Sigmoid colon (tissue), 6 donors: ENCODE measurements at regions not wholly inside any gene's neighbourhood (a gene's known extent, or its start where the extent isn't known, plus 50 kb on each side); places are given as distances from the start of the nearest gene placed in this dataset.

Experiments
- DNase-seq: peaks from one replicate; pipeline ENCODE4 v3.0.0-alpha.2; 2019
- H3K27ac ChIP-seq, 4 donors: fragments of 200-600 bp; sonication (generic); one replicate each; pipeline ENCODE4 v1.5.1; 2016 to 2019; ENCODE audit warnings: mild to moderate bottlenecking in 1 of 4
- H3K27me3 ChIP-seq, 3 donors: fragments of 200-600 bp; sonication (generic); one replicate each; pipeline ENCODE4 v1.5.1; 2019; ENCODE audit warnings: mild to moderate bottlenecking in 1 of 3
- H3K36me3 ChIP-seq, 4 donors: fragments of 200-600 bp; sonication (generic); one replicate each; pipeline ENCODE4 v1.5.1; 2016 to 2019
- H3K4me1 ChIP-seq, 4 donors: fragments of 200-600 bp; sonication (generic); one replicate each; pipeline ENCODE4 v1.5.1; 2017 to 2019
- H3K4me3 ChIP-seq, 4 donors: fragments of 200-600 bp; sonication (generic); one replicate each; pipeline ENCODE4 v1.5.1; 2017 to 2019; ENCODE audit warnings: mild to moderate bottlenecking in 2 of 4, moderate library complexity in 1 of 4
- H3K9me3 ChIP-seq, 4 donors: fragments of 200-600 bp in 3 of 4; sonication (generic) in 3 of 4; one replicate each; pipeline versions ENCODE4 v1.5.1 to v1.6.1; 2013 to 2019
- CTCF ChIP-seq, 4 experiments: fragments of 450-650 bp in 3 of 4; fragments of 200-600 bp in 1 of 4; IDR thresholded peaks; one replicate each; pipeline ENCODE4 v1.5.1; 2016 to 2019; ENCODE audit warnings: antibody characterized with exemption in 4 of 4, mild to moderate bottlenecking in 3 of 4, moderate library complexity in 2 of 4
- EP300 ChIP-seq, 4 donors: sonication (generic); formaldehyde crosslinking; IDR thresholded peaks; one replicate each; pipeline ENCODE4 v1.6.1; 2017; ENCODE audit warnings: antibody characterized with exemption in 4 of 4
- POLR2A ChIP-seq, 2 donors: fragments of 450-650 bp; IDR thresholded peaks; one replicate each; pipeline ENCODE4 v1.6.1; 2016; ENCODE audit warnings: antibody characterized with exemption in 2 of 2, mild to moderate bottlenecking in 2 of 2, moderate library complexity in 2 of 2
- POLR2AphosphoS5 ChIP-seq, 4 donors: sonication (generic); formaldehyde crosslinking; IDR thresholded peaks; one replicate each; pipeline ENCODE4 v1.6.1; 2017; ENCODE audit warnings: antibody characterized with exemption in 4 of 4
- WGBS, 2 donors: extraction: QIAGEN DNeasy Blood & Tissue Kit; methylation state at CpG; one replicate each; pipeline ENCODE4 v1.1.7; 2013; 5-methylcytosine and 5-hydroxymethylcytosine counted together
- intact Hi-C: fragments of 100-400 bp; cut with DNase I; formaldehyde crosslinking; loops from one replicate; pipeline ENCODE4 v1.15.1; 2023
- donor health status: healthy with polysubstance abuse.
- donor health status: healthy.

- H3K4me1 ChIP-seq: no peaks in the 10 kb centered on the region
- intact Hi-C loops: no loop called here
- DNase-seq: no peak
- H3K4me3 ChIP-seq: no peak overlapping the region
- WGBS, 2 donors: 65 to 72% methylated on average over 7 of the region's 7 CpGs
- no peaks in the 10 kb centered on the region for H3K27me3 ChIP-seq
- H3K9me3 ChIP-seq: no peaks in the 10 kb centered on the region
- TF ChIP-seq POLR2A (IDR thresholded peaks at IDR 0.05) (no peak), POLR2AphosphoS5 (IDR thresholded peaks at IDR 0.05) (no peak), EP300 (IDR thresholded peaks at IDR 0.05) (no peak), CTCF (IDR thresholded peaks at IDR 0.05) (no peak)
- H3K36me3 ChIP-seq: no peaks in the 10 kb centered on the region
- no peak overlapping the region for H3K27ac ChIP-seq
These were observed 809.1 kb downstream of the BCL11B start for GRCh38 chr14:98462908-98463307.

GRCh38 chr14:98466807-98467206, 805.2 kb downstream of the BCL11B start:
- no peak for DNase-seq
- Histone ChIP-seq H3K36me3 (no peaks in the 10 kb centered on the region), H3K4me3 (no peak overlapping the region), H3K27me3 (no peaks in the 10 kb centered on the region), H3K4me1 (no peaks in the 10 kb centered on the region), H3K9me3 (no peaks in the 10 kb centered on the region), H3K27ac (no peak overlapping the region)
- WGBS, 2 donors: 62 to 75% methylated on average over 7 of the region's 7 CpGs
- intact Hi-C loops: no loop called here
- no peak for TF ChIP-seq CTCF (IDR thresholded peaks at IDR 0.05)
- no peak for TF ChIP-seq EP300 (IDR thresholded peaks at IDR 0.05)
- no peak for TF ChIP-seq POLR2AphosphoS5 (IDR thresholded peaks at IDR 0.05)
- TF ChIP-seq POLR2A (IDR thresholded peaks at IDR 0.05): no peak

- intact Hi-C loops: no loop called here
- TF ChIP-seq POLR2AphosphoS5 (IDR thresholded peaks at IDR 0.05) (no peak), CTCF (IDR thresholded peaks at IDR 0.05) (no peak), EP300 (IDR thresholded peaks at IDR 0.05) (no peak), POLR2A (IDR thresholded peaks at IDR 0.05) (no peak)
- no peak for DNase-seq
- H3K4me1 ChIP-seq: no peaks in the 10 kb centered on the region
- H3K27me3 ChIP-seq: no peaks in the 10 kb centered on the region
- no peak overlapping the region for H3K4me3 ChIP-seq
- H3K36me3 ChIP-seq: no peaks in the 10 kb centered on the region
- no peaks in the 10 kb centered on the region for H3K9me3 ChIP-seq
- no peak overlapping the region for H3K27ac ChIP-seq
- 29 to 69% methylated on average over 4 of the region's 4 CpGs for WGBS, 2 donors
These were observed 801.3 kb downstream of the BCL11B start for GRCh38 chr14:98470663-98471062.

- WGBS, 2 donors: 85 to 91% methylated on average over 2 of the region's 2 CpGs
- no peak for DNase-seq
- H3K9me3 ChIP-seq: peaks cover 0 to 3% (median 0%) of the 10 kb centered on the region in 4 donors
- no peaks in the 10 kb centered on the region for H3K4me1 ChIP-seq
- H3K27ac ChIP-seq: no peak overlapping the region
- no peaks in the 10 kb centered on the region for H3K36me3 ChIP-seq
- H3K27me3 ChIP-seq: no peaks in the 10 kb centered on the region
- intact Hi-C loops: no loop called here
- TF ChIP-seq CTCF (IDR thresholded peaks at IDR 0.05) (no peak), EP300 (IDR thresholded peaks at IDR 0.05) (no peak), POLR2A (IDR thresholded peaks at IDR 0.05) (no peak), POLR2AphosphoS5 (IDR thresholded peaks at IDR 0.05) (no peak)
- no peak overlapping the region for H3K4me3 ChIP-seq
These were observed 797.1 kb downstream of the BCL11B start for GRCh38 chr14:98474900-98475299.

- H3K9me3 ChIP-seq: peaks cover 0 to 4% (median 0%) of the 10 kb centered on the region in 4 donors
- intact Hi-C loops: no loop called here
- H3K27me3 ChIP-seq: no peaks in the 10 kb centered on the region
- TF ChIP-seq EP300 (IDR thresholded peaks at IDR 0.05): no peak
- no peak for TF ChIP-seq CTCF (IDR thresholded peaks at IDR 0.05)
- no peak for TF ChIP-seq POLR2A (IDR thresholded peaks at IDR 0.05)
- no peak for TF ChIP-seq POLR2AphosphoS5 (IDR thresholded peaks at IDR 0.05)
- no peak overlapping the region for H3K4me3 ChIP-seq
- no peaks in the 10 kb centered on the region for H3K4me1 ChIP-seq
- no peaks in the 10 kb centered on the region for H3K36me3 ChIP-seq
- WGBS, 2 donors: 81 to 87% methylated on average over 5 of the region's 5 CpGs
- DNase-seq: no peak
- no peak overlapping the region for H3K27ac ChIP-seq
These were observed 794.1 kb downstream of the BCL11B start for GRCh38 chr14:98477935-98478334.
